H1 (cell line): ENCODE measurements at regions not wholly inside any gene's neighbourhood (a gene's known extent, or its start where the extent isn't known, plus 50 kb on each side); places are given as distances from the start of the nearest gene placed in this dataset.

Source experiments
- CTCF ChIA-PET: fragments of 300-600 bp; sonication (Branson Sonifier 250); formaldehyde crosslinking; loops from one replicate; lab custom pipeline; 2021; ENCODE audit not compliant: partially characterized antibody; lab: Charles Lee
- POLR2A ChIA-PET: fragments of 300-600 bp; sonication (Branson Sonifier 250); formaldehyde crosslinking; loops from one replicate; lab custom pipeline; 2021; ENCODE audit warnings: inconsistent platforms; ENCODE audit not compliant: partially characterized antibody; lab: Charles Lee
- DNase-seq, 2 experiments: peaks; one replicate each; pipeline versions ENCODE4 v3.0.0 to v3.0.0-alpha.2; 2010 to 2022; ENCODE audit warnings: low spot score in 2 of 2, low read depth in 1 of 2, mixed read lengths in 1 of 2
- FAIRE-seq: peaks from 2 replicates; lab custom pipeline; 2011; peaks lifted over from hg19 to GRCh38; lab: Jason Lieb, UNC
- H2AFZ ChIP-seq: 2 replicates; pipeline ENCODE4 v1.8.1; 2012; ENCODE audit warnings: low read length, inconsistent platforms
- H2AK5ac ChIP-seq: 2 replicates; pipeline ENCODE4 v1.6.1; 2013; ENCODE audit warnings: low read depth, low read length
- H2BK120ac ChIP-seq: replicated peaks from 2 replicates; pipeline ENCODE3; 2013; ENCODE audit warnings: low read depth, low read length, inconsistent platforms
- H2BK12ac ChIP-seq: 2 replicates; pipeline ENCODE4 v1.6.1; 2013; ENCODE audit warnings: low read depth, low read length
- H2BK15ac ChIP-seq: 2 replicates; pipeline ENCODE4 v1.6.1; 2013; ENCODE audit warnings: low read length
- H2BK20ac ChIP-seq: 2 replicates; pipeline ENCODE4 v1.6.1; 2013; ENCODE audit warnings: low read length
- H2BK5ac ChIP-seq: 2 replicates; pipeline ENCODE4 v1.6.1; 2013; ENCODE audit warnings: low read depth, low read length
- H3K14ac ChIP-seq: 2 replicates; pipeline ENCODE4 v1.6.1; 2013; ENCODE audit warnings: inconsistent platforms; ENCODE audit not compliant: insufficient read length
- H3K18ac ChIP-seq: 2 replicates; pipeline ENCODE4 v1.6.1; 2013; ENCODE audit warnings: low read length; ENCODE audit errors: extremely low read depth
- H3K23ac ChIP-seq: 2 replicates; pipeline ENCODE4 v1.6.1; 2013; ENCODE audit warnings: inconsistent platforms; ENCODE audit not compliant: insufficient read length
- H3K23me2 ChIP-seq: 2 replicates; pipeline ENCODE4 v1.6.1; 2013; ENCODE audit warnings: low read depth, low read length
- H3K27ac ChIP-seq: 2 replicates; pipeline ENCODE4 v1.6.1; 2011; ENCODE audit warnings: low read depth, low read length, inconsistent platforms
- H3K27me3 ChIP-seq, 4 experiments: replicated peaks in 1 of 4; 1 replicate in 1 of 4; 2 replicates in 3 of 4; pipeline versions ENCODE4 v1.6.1 to v1.8.1; 2011 to 2013; ENCODE audit warnings: low read length in 3 of 4, mild to moderate bottlenecking in 3 of 4, inconsistent platforms in 2 of 4, mixed read lengths in 2 of 4, moderate library complexity in 1 of 4; ENCODE audit not compliant: control insufficient read depth in 3 of 4, insufficient read depth in 3 of 4; ENCODE audit errors: extremely low read depth in 1 of 4
- H3K36me3 ChIP-seq, 4 experiments: 2 replicates each; pipeline versions ENCODE4 v1.6.1 to v1.8.1; 2011 to 2013; ENCODE audit warnings: mild to moderate bottlenecking in 4 of 4, low read length in 3 of 4, moderate library complexity in 2 of 4, control low read depth in 1 of 4, inconsistent platforms in 1 of 4; ENCODE audit not compliant: insufficient read depth in 4 of 4, control insufficient read depth in 2 of 4
- H3K4ac ChIP-seq: replicated peaks from 2 replicates; pipeline ENCODE3; 2013; ENCODE audit warnings: low read length, low read depth, mixed read lengths, inconsistent platforms; ENCODE audit not compliant: insufficient read length
- H3K4me1 ChIP-seq, 4 experiments: replicated peaks in 1 of 4; 1 replicate in 1 of 4; 2 replicates in 3 of 4; pipeline versions ENCODE4 v1.6.1 to v1.8.1; 2011 to 2013; ENCODE audit warnings: low read length in 3 of 4, inconsistent platforms in 2 of 4, mixed read lengths in 1 of 4; ENCODE audit not compliant: insufficient read depth in 4 of 4, control insufficient read depth in 3 of 4
- H3K4me2 ChIP-seq, 2 experiments: 2 replicates each; pipeline versions ENCODE4 v1.6.1 to v1.8.1; 2011 to 2013; ENCODE audit warnings: low read depth in 2 of 2, low read length in 2 of 2, control low read depth in 1 of 2, inconsistent platforms in 1 of 2, mild to moderate bottlenecking in 1 of 2; ENCODE audit not compliant: insufficient read depth in 1 of 2
- H3K4me3 ChIP-seq, 4 experiments: fragments of 200-600, 300-600 bp in 1 of 4; sonication (generic), shearing (Covaris generic), sonication (Bioruptor Twin) in 1 of 4; 2 replicates each; pipeline versions ENCODE4 v1.5.1 to v1.8.1; 2011 to 2016; ENCODE audit warnings: low read length in 4 of 4, low read depth in 3 of 4, control low read depth in 2 of 4, inconsistent platforms in 2 of 4, mild to moderate bottlenecking in 2 of 4, mixed read lengths in 1 of 4, moderate library complexity in 1 of 4; ENCODE audit not compliant: insufficient read depth in 2 of 4; ENCODE audit errors: extremely low read depth in 1 of 4
- H3K56ac ChIP-seq: replicated peaks from 2 replicates; pipeline ENCODE3; 2013; ENCODE audit warnings: low read depth, mild to moderate bottlenecking, mixed read lengths, low read length, inconsistent platforms; ENCODE audit not compliant: insufficient read length
- H3K79me1 ChIP-seq: 2 replicates; pipeline ENCODE4 v1.6.1; 2013; ENCODE audit warnings: low read depth, low read length, control low read depth
- H3K79me2 ChIP-seq, 2 experiments: 2 replicates each; pipeline versions ENCODE4 v1.6.1 to v1.8.1; 2012 to 2013; ENCODE audit warnings: low read length in 2 of 2, mild to moderate bottlenecking in 2 of 2, inconsistent platforms in 1 of 2; ENCODE audit not compliant: insufficient read depth in 2 of 2, control insufficient read depth in 1 of 2
- H3K9ac ChIP-seq, 4 experiments: replicated peaks in 1 of 4; 1 replicate in 1 of 4; 2 replicates in 3 of 4; pipeline versions ENCODE4 v1.6.1 to v1.8.1; 2011 to 2013; ENCODE audit warnings: low read depth in 3 of 4, low read length in 3 of 4, control low read depth in 2 of 4, mild to moderate bottlenecking in 2 of 4, moderate library complexity in 2 of 4, inconsistent platforms in 1 of 4; ENCODE audit errors: extremely low read depth in 1 of 4
- H3K9me3 ChIP-seq, 2 experiments: 2 replicates each; pipeline versions ENCODE4 v1.6.1 to v1.8.1; 2012 to 2013; ENCODE audit warnings: mild to moderate bottlenecking in 2 of 2, moderate library complexity in 2 of 2, control low read depth in 1 of 2, inconsistent platforms in 1 of 2, low read depth in 1 of 2, low read length in 1 of 2, mixed read lengths in 1 of 2; ENCODE audit not compliant: insufficient read depth in 2 of 2
- H4K20me1 ChIP-seq, 2 experiments: replicated peaks in 1 of 2; 2 replicates each; pipeline versions ENCODE3 to v1.8.1; 2011 to 2013; ENCODE audit warnings: inconsistent platforms in 2 of 2, low read length in 2 of 2, mild to moderate bottlenecking in 1 of 2; ENCODE audit not compliant: insufficient read depth in 2 of 2, control insufficient read depth in 1 of 2
- H4K5ac ChIP-seq: 2 replicates; pipeline ENCODE4 v1.6.1; 2013; ENCODE audit warnings: low read length, low read depth, mixed read lengths, inconsistent platforms; ENCODE audit not compliant: insufficient read length
- H4K8ac ChIP-seq: 2 replicates; pipeline ENCODE4 v1.8.0; 2013; ENCODE audit warnings: mild to moderate bottlenecking, moderate library complexity, low read length, inconsistent platforms; ENCODE audit not compliant: insufficient read depth; ENCODE audit errors: extremely low read depth
- H4K91ac ChIP-seq: replicated peaks from 2 replicates; pipeline ENCODE3; 2013; ENCODE audit warnings: low read length, mixed read lengths, inconsistent platforms; ENCODE audit not compliant: insufficient read length
- E2F6 ChIP-seq: IDR thresholded peaks from 2 replicates; pipeline ENCODE4 v1.6.1; 2012; ENCODE audit warnings: inconsistent platforms
- EZH2 ChIP-seq: fragments of 200-600 bp; sonication (generic); IDR thresholded peaks from 2 replicates; pipeline ENCODE4 v1.7.1; 2012; ENCODE audit warnings: low read depth, mild to moderate bottlenecking, moderate library complexity, low read length, inconsistent platforms; ENCODE audit not compliant: severe bottlenecking
- HDAC2 ChIP-seq, 2 experiments: fragments of 300-600 bp in 1 of 2; sonication (generic) in 1 of 2; IDR thresholded peaks; 2 replicates each; pipeline ENCODE4 v1.6.1; 2011 to 2012; ENCODE audit warnings: low read depth in 2 of 2, low read length in 2 of 2, mild to moderate bottlenecking in 2 of 2, moderate library complexity in 2 of 2, borderline replicate concordance in 1 of 2, inconsistent platforms in 1 of 2
- KDM1A ChIP-seq: fragments of 200-600, 300-600 bp; sonication (generic); IDR thresholded peaks from 2 replicates; pipeline ENCODE4 v1.7.1; 2016; ENCODE audit warnings: mild to moderate bottlenecking, low read length, borderline replicate concordance
- KDM4A ChIP-seq: IDR thresholded peaks from one replicate; pipeline ENCODE4 v1.7.1; 2012; ENCODE audit warnings: low read depth, mild to moderate bottlenecking, moderate library complexity, low read length, inconsistent platforms; ENCODE audit not compliant: severe bottlenecking
- RAD21 ChIP-seq, 2 experiments: IDR thresholded peaks in 1 of 2; conservative IDR thresholded peaks in 1 of 2; 2 replicates each; pipeline ENCODE4 v1.6.1; 2011; ENCODE audit warnings: low read depth in 2 of 2, low read length in 2 of 2, improper control_type of control experiment in 1 of 2, inconsistent platforms in 1 of 2, mild to moderate bottlenecking in 1 of 2, moderate library complexity in 1 of 2
- SIN3A ChIP-seq, 2 experiments: IDR thresholded peaks in 1 of 2; conservative IDR thresholded peaks in 1 of 2; 2 replicates each; pipeline ENCODE4 v1.6.1; 2011 to 2012; ENCODE audit warnings: low read length in 2 of 2, improper control_type of control experiment in 1 of 2, low read depth in 1 of 2, mild to moderate bottlenecking in 1 of 2
- TAF1 ChIP-seq: IDR thresholded peaks from 2 replicates; pipeline ENCODE4 v1.6.1; 2011; ENCODE audit warnings: mild to moderate bottlenecking, low read depth, low read length
- USF2 ChIP-seq: IDR thresholded peaks from 2 replicates; pipeline ENCODE4 v1.6.1; 2011; ENCODE audit warnings: low read length, improper control_type of control experiment
- WGBS, 2 experiments: shearing (Covaris generic) in 1 of 2; methylation state at CpG; one replicate each; pipeline versions ENCODE4 v1.1.6 to v1.1.7; 2013 to 2015; ENCODE audit warnings: low lambda C conversion rate in 2 of 2, mixed read lengths in 2 of 2, inconsistent platforms in 1 of 2, low coverage in 1 of 2, missing lambda C conversion rate in 1 of 2; ENCODE audit not compliant: insufficient replicate concordance in 2 of 2, insufficient coverage in 1 of 2, insufficient read length in 1 of 2; ENCODE audit errors: extremely low coverage in 1 of 2, missing lambda C conversion rate in 1 of 2; 5-methylcytosine and 5-hydroxymethylcytosine counted together

GRCh38 chr22:44365832-44366231 lies 53.1 kb upstream of the SHISAL1 start:
- H3K4me2 ChIP-seq, result no peak overlapping the region
- H2BK15ac ChIP-seq, result no peak overlapping the region
- no peak overlapping the region for H4K5ac ChIP-seq
- H4K91ac ChIP-seq, result no peak overlapping the region
- no peak overlapping the region for H3K9ac ChIP-seq
- no peaks in the 10 kb centered on the region for H3K23me2 ChIP-seq
- ChIA-PET CTCF (interaction anchor here (0.9 to 2.7 kb wide), 8 partner anchors 9 to 372 kb away, joined by 3 to 10 read pairs (median 4); no protein-coding TSS in a partner anchor), POLR2A (no interaction called here)
- H3K27me3 ChIP-seq, result no peaks in the 10 kb centered on the region
- H2BK12ac ChIP-seq, result no peak overlapping the region
- H3K79me1 ChIP-seq, result no peaks in the 10 kb centered on the region
- H4K8ac ChIP-seq, result no peak overlapping the region
- H3K4me1 ChIP-seq, result no peaks in the 10 kb centered on the region; a peak in 3 of 7 replicates
- H3K4ac ChIP-seq, result no peak overlapping the region
- H3K56ac ChIP-seq, result no peak overlapping the region
- FAIRE-seq (no peak), DNase-seq (no peak)
- H2BK20ac ChIP-seq, result no peak overlapping the region
- no peaks in the 10 kb centered on the region for H3K9me3 ChIP-seq
- H2BK120ac ChIP-seq, result no peak overlapping the region
- H4K20me1 ChIP-seq, result no peaks in the 10 kb centered on the region
- no peaks in the 10 kb centered on the region for H3K36me3 ChIP-seq
- H3K18ac ChIP-seq, result no peak overlapping the region
- 85% methylated on average over 9 of the region's 9 CpGs; no CpG with 5 or more reads in 1 of the 2 experiments for WGBS, 2 experiments
- no peak overlapping the region for H2AFZ ChIP-seq
- no peak overlapping the region for H2AK5ac ChIP-seq
- no peak overlapping the region for H3K4me3 ChIP-seq
- no peak overlapping the region for H3K14ac ChIP-seq
- no peak overlapping the region for H3K27ac ChIP-seq
- no peak overlapping the region for H3K23ac ChIP-seq
- no peak overlapping the region for H2BK5ac ChIP-seq
- no peaks in the 10 kb centered on the region for H3K79me2 ChIP-seq
- TF ChIP-seq HDAC2 (IDR thresholded peaks at IDR 0.05; ENCODE audit: borderline replicate concordance in 1 of 2, low read depth in 2 of 2, low read length in 2 of 2) (no peak), SIN3A (conservative IDR thresholded peaks at IDR 0.05 in 1 of 2, IDR thresholded peaks at IDR 0.05 in 1 of 2; ENCODE audit: low read depth in 1 of 2, low read length in 2 of 2) (no peak), KDM1A (no peak), EZH2 (no peak), RAD21 (IDR thresholded peaks at IDR 0.05 in 1 of 2, conservative IDR thresholded peaks at IDR 0.05 in 1 of 2; ENCODE audit: low read depth in 2 of 2, low read length in 2 of 2) (no peak), USF2 (no peak), TAF1 (no peak), KDM4A (no peak), E2F6 (no peak)
